Adrenal gland (tissue), 9 donors: ENCODE measurements at regions not wholly inside any gene's neighbourhood (a gene's known extent, or its start where the extent isn't known, plus 50 kb on each side); places are given as distances from the start of the nearest gene placed in this dataset.

Source experiments
- DNase-seq, 7 donors: peaks; one replicate each; pipeline ENCODE4 v3.0.0-alpha.2; 2019 to 2020
- H3K27ac ChIP-seq, 5 donors: fragments of 200-600 bp; sonication (generic) in 4 of 5; 1 replicate in 3 of 5; 2 replicates in 2 of 5; pipeline versions ENCODE4 v1.5.1 to v1.8.0; 2016 to 2020; ENCODE audit warnings: mild to moderate bottlenecking in 1 of 5
- H3K27me3 ChIP-seq: fragments of 200-600 bp; 2 replicates; pipeline ENCODE4 v1.8.0; 2021
- H3K36me3 ChIP-seq, 2 donors: fragments of 200-600 bp; replicated peaks in 1 of 2; 1 replicate in 1 of 2; 2 replicates in 1 of 2; pipeline versions ENCODE4 v1.5.1 to v1.8.0; 2018 to 2022
- H3K4me1 ChIP-seq, 2 donors: fragments of 200-600 bp; replicated peaks in 1 of 2; 1 replicate in 1 of 2; 2 replicates in 1 of 2; pipeline versions ENCODE4 v1.5.1 to v1.8.0; 2018 to 2021
- H3K4me3 ChIP-seq, 4 donors: fragments of 200-600 bp; sonication (generic) in 3 of 4; one replicate each; pipeline ENCODE4 v1.5.1; 2016 to 2018
- H3K9me3 ChIP-seq, 3 donors: fragments of 200-600 bp; sonication (generic) in 1 of 3; replicated peaks in 1 of 3; 1 replicate in 2 of 3; 2 replicates in 1 of 3; pipeline versions ENCODE4 v1.5.1 to v1.8.0; 2016 to 2021
- CTCF ChIP-seq, 6 experiments: fragments of 450-650 bp in 4 of 6; fragments of 200-600 bp in 2 of 6; sonication (generic) in 1 of 6; IDR thresholded peaks; 1 replicate in 5 of 6; 2 replicates in 1 of 6; pipeline versions ENCODE4 v1.5.1 to v1.8.0; 2016 to 2021; ENCODE audit warnings: antibody characterized with exemption in 6 of 6, mild to moderate bottlenecking in 2 of 6, moderate library complexity in 1 of 6
- POLR2A ChIP-seq, 2 donors: fragments of 450-650 bp; IDR thresholded peaks; one replicate each; pipeline ENCODE4 v1.6.1; 2017; ENCODE audit warnings: antibody characterized with exemption in 2 of 2, mild to moderate bottlenecking in 2 of 2, moderate library complexity in 1 of 2
- WGBS, 4 donors: extraction: QIAGEN DNeasy Blood & Tissue Kit in 2 of 4; methylation state at CpG; one replicate each; pipeline versions ENCODE4 v1.1.5 to v1.1.7; 2013 to 2017; 5-methylcytosine and 5-hydroxymethylcytosine counted together
- intact Hi-C, 2 donors: fragments of 100-400 bp; cut with DNase I; formaldehyde crosslinking; loops; one replicate each; pipeline versions ENCODE4 v1.14.1 to v1.15.0; 2022 to 2023
- donor health status: healthy with polysubstance abuse.
- donor health status: Bipolar disorder and iron deficiency.
- donor health status: DM: yes; HTN: yes; CAD: no.
- donor health status: DM: no; HTN: no; CAD: no.
- donor health status: DM: no; HTN: no; CAD: no.

GRCh38 chr13:111586291-111586690, 265.8 kb downstream of the TEX29 start:
- Histone ChIP-seq H3K9me3 (no peaks in the 10 kb centered on the region), H3K4me3 (no peak overlapping the region), H3K36me3 (no peaks in the 10 kb centered on the region), H3K27ac (no peak overlapping the region), H3K27me3 (no peaks in the 10 kb centered on the region), H3K4me1 (no peaks in the 10 kb centered on the region)
- WGBS, 4 donors, result 86 to 94% (median 88%) methylated on average over 25 to 27 of the region's 27 CpGs
- DNase-seq, result no peak
- intact Hi-C loops, result no loop called here
- TF ChIP-seq CTCF (IDR thresholded peaks at IDR 0.05), result no peak
- no peak for TF ChIP-seq POLR2A (IDR thresholded peaks at IDR 0.05)

- Histone ChIP-seq H3K4me1 (no peaks in the 10 kb centered on the region), H3K27me3 (no peaks in the 10 kb centered on the region), H3K27ac (no peak overlapping the region), H3K4me3 (no peak overlapping the region), H3K36me3 (no peaks in the 10 kb centered on the region), H3K9me3 (no peaks in the 10 kb centered on the region)
- intact Hi-C loops, result no loop called here
- 81 to 92% (median 86%) methylated on average over 14 of the region's 14 CpGs for WGBS, 4 donors
- no peak for TF ChIP-seq CTCF (IDR thresholded peaks at IDR 0.05)
- no peak for TF ChIP-seq POLR2A (IDR thresholded peaks at IDR 0.05)
- no peak for DNase-seq
These were observed 266.8 kb downstream of the TEX29 start for GRCh38 chr13:111587249-111587648.

GRCh38 chr13:111589321-111589720, 268.9 kb downstream of the TEX29 start:
- H3K36me3 ChIP-seq, result no peaks in the 10 kb centered on the region
- intact Hi-C loops, result no loop called here
- H3K27me3 ChIP-seq, result no peaks in the 10 kb centered on the region
- H3K4me3 ChIP-seq, result no peak overlapping the region
- no peak for TF ChIP-seq CTCF (IDR thresholded peaks at IDR 0.05)
- TF ChIP-seq POLR2A (IDR thresholded peaks at IDR 0.05), result no peak
- WGBS, 4 donors, result 61 to 87% (median 73%) methylated on average over 4 of the region's 4 CpGs
- H3K27ac ChIP-seq, result no peak overlapping the region
- H3K9me3 ChIP-seq, result no peaks in the 10 kb centered on the region
- no peak for DNase-seq
- no peaks in the 10 kb centered on the region for H3K4me1 ChIP-seq

- DNase-seq, result no peak
- 81 to 85% (median 84%) methylated on average over 7 of the region's 7 CpGs for WGBS, 4 donors
- Histone ChIP-seq H3K36me3 (no peaks in the 10 kb centered on the region), H3K4me3 (no peak overlapping the region), H3K27me3 (no peaks in the 10 kb centered on the region), H3K4me1 (no peaks in the 10 kb centered on the region), H3K27ac (no peak overlapping the region), H3K9me3 (no peaks in the 10 kb centered on the region)
- TF ChIP-seq CTCF (IDR thresholded peaks at IDR 0.05) (no peak), POLR2A (IDR thresholded peaks at IDR 0.05) (no peak)
- intact Hi-C loops, result no loop called here
These were observed 269.6 kb downstream of the TEX29 start for GRCh38 chr13:111589992-111590391.
